ENCODE measurements at regions not wholly inside any gene's neighbourhood (a gene's known extent, or its start where the extent isn't known, plus 50 kb on each side); places are given as distances from the start of the nearest gene placed in this dataset.
A peak's percentile ranks its signal among the peaks of the same experiment; 100 is the strongest.

DNA sequence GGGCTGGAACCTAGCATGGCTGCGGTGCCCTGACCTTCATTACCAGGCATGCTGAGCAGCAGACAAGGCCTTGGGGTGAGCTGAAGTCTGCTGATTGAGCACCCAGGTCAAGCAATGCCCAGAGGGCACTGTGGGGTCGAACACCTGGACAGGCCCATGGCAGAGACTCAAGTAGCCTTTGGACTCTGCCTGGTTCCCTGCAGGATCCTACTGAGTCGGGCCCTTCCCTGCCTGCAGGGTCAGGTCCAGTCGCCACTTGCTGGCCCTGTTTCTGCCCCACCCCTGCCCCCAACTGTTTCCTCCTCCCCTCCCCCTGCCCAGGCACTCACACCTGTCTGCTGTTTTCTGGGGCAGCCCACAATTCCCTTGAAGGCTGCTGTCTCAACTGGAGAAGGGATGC is 483.2 kb upstream of the MKI67 start:
- no peak for DNase-seq

GRCh38 chr10:128610113-128610512 is 483.9 kb upstream of the MKI67 start:
- no peak for DNase-seq

GRCh38 chr10:128612195-128612594 is 486.0 kb upstream of the MKI67 start:
- no peak for DNase-seq

GRCh38 chr10:128612631-128613030 is 486.4 kb upstream of the MKI67 start:
- no peak for DNase-seq

GRCh38 chr10:128614016-128614605 is 487.9 kb upstream of the MKI67 start:
- no peak for DNase-seq

- no peak for DNase-seq
Measured at GRCh38 chr10:128614802-128615553, 488.8 kb upstream of the MKI67 start.

GRCh38 chr10:128617532-128617931 is 491.3 kb upstream of the MKI67 start:
- DNase-seq = no peak

- DNase-seq = no peak
Measured at GRCh38 chr10:128622706-128623105, 496.5 kb upstream of the MKI67 start.

- DNase-seq = no peak
Measured at GRCh38 chr10:128623776-128624175, 497.6 kb upstream of the MKI67 start.

- no peak for DNase-seq
Measured at GRCh38 chr10:128624656-128625530, 498.7 kb upstream of the MKI67 start.

DNA sequence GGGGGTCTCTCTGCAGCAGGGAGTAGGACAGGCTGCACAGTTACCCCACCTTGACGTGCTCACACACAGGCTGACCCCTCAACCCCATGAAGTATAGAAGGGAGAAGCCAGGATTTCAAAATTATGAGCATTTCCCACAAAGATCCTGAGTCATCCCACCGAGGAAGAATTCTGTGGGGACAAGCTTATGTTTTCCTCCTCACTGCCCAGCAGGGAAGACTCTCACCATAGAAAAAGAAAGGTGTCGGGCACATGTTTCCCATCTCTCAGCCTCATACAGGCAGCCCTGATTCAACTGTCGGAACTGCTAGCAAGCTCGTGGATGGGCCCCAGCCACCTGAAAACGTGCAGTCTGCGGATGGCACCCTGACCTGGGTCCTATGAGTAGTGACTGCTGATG is 499.7 kb upstream of the MKI67 start:
- DNase-seq = no peak

DNA sequence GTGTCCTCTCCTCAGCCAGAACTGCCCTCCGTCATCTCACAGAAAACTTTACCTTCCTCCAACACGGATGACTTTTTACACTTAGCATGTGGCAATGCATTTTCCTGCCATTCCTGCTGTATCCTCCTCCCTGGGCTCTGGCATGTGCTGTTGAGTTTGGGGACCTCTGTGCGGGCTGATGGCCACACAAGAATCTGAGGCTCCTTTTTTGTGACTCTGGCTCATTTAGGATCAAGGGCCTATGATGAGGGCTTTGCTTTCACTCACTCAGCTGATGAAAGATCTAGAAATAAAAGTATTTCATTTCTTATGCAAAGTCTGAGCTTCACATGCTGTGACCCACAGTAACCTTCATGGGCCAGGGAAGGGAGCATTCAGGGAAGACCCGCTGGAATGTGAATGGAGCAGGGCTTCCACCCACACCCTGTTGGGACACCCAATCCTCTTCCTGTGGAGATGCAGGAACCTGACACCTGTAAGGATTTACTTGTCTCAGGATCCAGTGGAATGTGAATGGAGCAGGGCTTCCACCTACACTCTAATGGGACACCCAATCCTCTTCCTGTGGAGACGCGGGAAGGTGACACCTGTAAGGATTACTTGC is 500.3 kb upstream of the MKI67 start:
- DNase-seq = no peak

DNA sequence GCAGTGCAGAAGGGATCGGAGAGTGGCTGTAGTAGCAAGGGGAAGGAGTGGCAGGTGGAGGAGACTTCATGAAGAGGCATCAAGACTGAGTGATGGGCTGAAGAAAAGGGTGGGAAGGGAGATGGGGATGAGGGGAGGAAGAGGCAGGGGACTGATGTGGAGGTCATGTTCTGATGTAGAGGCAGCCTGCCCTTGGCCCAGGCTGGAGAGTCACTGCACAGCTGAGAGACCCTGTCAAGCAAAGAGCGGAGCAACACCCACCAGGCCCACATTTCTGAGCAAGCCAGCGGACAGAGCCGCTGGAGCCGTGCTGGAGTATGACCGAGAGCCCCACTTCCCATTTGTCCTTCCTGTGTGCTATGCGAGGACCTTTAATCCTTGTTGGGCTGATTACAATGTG is 501.6 kb upstream of the MKI67 start:
- no peak for DNase-seq

- DNase-seq = no peak
Measured at GRCh38 chr10:128628252-128628651, 502.0 kb upstream of the MKI67 start.

GRCh38 chr10:128629111-128630096 is 503.2 kb upstream of the MKI67 start:
- no peak for DNase-seq

GRCh38 chr10:128630787-128631252 is 504.6 kb upstream of the MKI67 start:
- DNase-seq = no peak

DNA sequence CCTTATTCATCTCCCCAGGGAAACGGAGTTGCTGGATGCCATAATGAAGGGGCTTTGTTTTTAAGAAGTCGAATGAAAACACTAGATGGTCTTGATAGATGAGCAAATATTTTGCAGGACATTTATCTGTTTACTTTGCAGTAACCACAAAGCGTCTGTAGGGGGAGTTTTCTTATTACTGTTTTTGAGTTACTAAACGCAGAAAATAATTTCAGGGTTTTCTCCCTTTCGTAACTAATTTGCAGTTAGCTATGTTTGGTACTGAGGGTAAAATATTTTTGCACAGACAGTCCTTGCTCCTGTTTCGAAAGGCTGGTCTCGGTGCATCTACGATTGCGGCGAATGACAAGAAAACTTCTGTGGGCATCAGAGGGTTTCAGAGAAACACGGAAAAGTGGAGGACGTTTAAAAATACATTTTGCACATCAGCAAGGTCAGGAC is 505.6 kb upstream of the MKI67 start:
- peak in 2 of 56 donors; percentile 4 to 13 for DNase-seq

GRCh38 chr10:128632694-128633093 is 506.5 kb upstream of the MKI67 start:
- no peak for DNase-seq

GRCh38 chr10:128633864-128634540 is 507.8 kb upstream of the MKI67 start:
- no peak for DNase-seq

DNA sequence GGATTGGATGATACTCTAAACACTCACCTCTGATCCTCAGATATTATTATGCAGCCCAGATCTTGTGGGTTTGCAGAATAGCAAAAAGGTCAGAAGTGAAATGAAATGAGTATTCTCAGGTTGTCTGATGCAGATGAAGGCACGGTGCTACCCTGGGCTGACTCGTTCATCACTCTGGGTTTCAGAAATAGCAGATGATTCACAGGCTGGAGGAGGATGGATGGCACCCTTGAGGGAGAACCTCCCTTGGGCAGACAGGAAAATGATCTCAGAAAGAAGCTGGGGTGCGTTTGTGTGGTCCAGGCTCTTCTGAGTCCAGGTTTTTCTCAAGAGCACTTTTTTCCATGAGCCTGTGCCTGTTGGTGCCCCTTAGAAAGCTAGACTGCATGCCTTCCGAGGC is 515.8 kb upstream of the MKI67 start:
- DNase-seq = no peak
